ENCODE measurements at regions not wholly inside any gene's neighbourhood (a gene's known extent, or its start where the extent isn't known, plus 50 kb on each side); places are given as distances from the start of the nearest gene placed in this dataset.

GRCh38 chr9:106682420-106682819 lies 180.5 kb upstream of the ZNF462 start:
- DNase-seq, result no peak

GRCh38 chr9:106683454-106683853 lies 179.5 kb upstream of the ZNF462 start:
- DNase-seq, result no peak

- no peak for DNase-seq
Measured at GRCh38 chr9:106684940-106685695, 177.8 kb upstream of the ZNF462 start.

- no peak for DNase-seq
Measured at GRCh38 chr9:106689089-106689488, 173.9 kb upstream of the ZNF462 start.

GRCh38 chr9:106691627-106692026 lies 171.3 kb upstream of the ZNF462 start:
- no peak for DNase-seq

- DNase-seq, result no peak
Measured at GRCh38 chr9:106693558-106693957, 169.4 kb upstream of the ZNF462 start.

GRCh38 chr9:106696804-106697203 lies 166.2 kb upstream of the ZNF462 start:
- no peak for DNase-seq

GRCh38 chr9:106697390-106697749 lies 165.6 kb upstream of the ZNF462 start:
- DNase-seq, result no peak

GRCh38 chr9:106697750-106698502 lies 165.0 kb upstream of the ZNF462 start:
- peak; percentile 69 for DNase-seq

- no peak for DNase-seq
Measured at GRCh38 chr9:106700676-106701075, 162.3 kb upstream of the ZNF462 start.

- DNase-seq, result no peak
Measured at GRCh38 chr9:106701611-106702010, 161.4 kb upstream of the ZNF462 start.

GRCh38 chr9:106704056-106704615 lies 158.8 kb upstream of the ZNF462 start:
- no peak for DNase-seq

- no peak for DNase-seq
Measured at GRCh38 chr9:106707291-106707690, 155.7 kb upstream of the ZNF462 start.

- DNase-seq, result no peak
Measured at GRCh38 chr9:106707738-106708474, 155.1 kb upstream of the ZNF462 start.

- DNase-seq, result no peak
Measured at GRCh38 chr9:106708475-106709146, 154.4 kb upstream of the ZNF462 start.

- DNase-seq, result no peak
Measured at GRCh38 chr9:106712279-106712678, 150.7 kb upstream of the ZNF462 start.

- DNase-seq, result no peak
Measured at GRCh38 chr9:106713206-106713605, 149.8 kb upstream of the ZNF462 start.

GRCh38 chr9:106716820-106717219 lies 146.1 kb upstream of the ZNF462 start:
- DNase-seq, result no peak

GRCh38 chr9:106717686-106718085 lies 145.3 kb upstream of the ZNF462 start:
- DNase-seq, result no peak

GRCh38 chr9:106718936-106719335 lies 144.0 kb upstream of the ZNF462 start:
- no peak for DNase-seq

- no peak for DNase-seq
Measured at GRCh38 chr9:106722051-106722753, 140.8 kb upstream of the ZNF462 start.

GRCh38 chr9:106723926-106724325 lies 139.0 kb upstream of the ZNF462 start:
- DNase-seq, result no peak
